Mesendoderm (in vitro differentiated cells): ENCODE measurements at regions not wholly inside any gene's neighbourhood (a gene's known extent, or its start where the extent isn't known, plus 50 kb on each side); places are given as distances from the start of the nearest gene placed in this dataset.

ENCODE experiments used
- DNase-seq: peaks from one replicate; pipeline ENCODE4 v3.0.0; 2013
- H2AK5ac ChIP-seq: 2 replicates; pipeline ENCODE4 v1.6.1; 2013; ENCODE audit warnings: low read length, inconsistent platforms
- H2BK120ac ChIP-seq: 2 replicates; pipeline ENCODE4 v1.6.1; 2013; ENCODE audit warnings: low read depth, mild to moderate bottlenecking, low read length, moderate library complexity, mixed read lengths
- H2BK15ac ChIP-seq: replicated peaks from 2 replicates; pipeline ENCODE4 v1.6.1; 2013; ENCODE audit warnings: low read depth, mild to moderate bottlenecking, moderate library complexity
- H2BK5ac ChIP-seq: 2 replicates; pipeline ENCODE4 v1.6.1; 2013; ENCODE audit warnings: low read length, inconsistent platforms
- H3K18ac ChIP-seq: 2 replicates; pipeline ENCODE4 v1.6.1; 2013; ENCODE audit warnings: mild to moderate bottlenecking, low read length, mixed read lengths
- H3K23ac ChIP-seq: one replicate; pipeline ENCODE4 v1.6.1; 2013; ENCODE audit warnings: low read length
- H3K27ac ChIP-seq: 2 replicates; pipeline ENCODE4 v1.5.1; 2013; ENCODE audit warnings: low read depth, mild to moderate bottlenecking, inconsistent platforms, low read length, moderate library complexity
- H3K27me3 ChIP-seq: 2 replicates; pipeline ENCODE4 v1.6.1; 2013; ENCODE audit warnings: low read length, control low read depth, mild to moderate bottlenecking, inconsistent platforms; ENCODE audit not compliant: insufficient read depth, poor library complexity
- H3K36me3 ChIP-seq: 2 replicates; pipeline ENCODE4 v1.6.1; 2013; ENCODE audit warnings: low read length, inconsistent platforms; ENCODE audit not compliant: control insufficient read depth, insufficient read depth
- H3K4ac ChIP-seq: one replicate; pipeline ENCODE4 v1.6.1; 2013; ENCODE audit warnings: low read depth, mild to moderate bottlenecking, low read length, moderate library complexity
- H3K4me1 ChIP-seq: 2 replicates; pipeline ENCODE4 v1.6.1; 2013; ENCODE audit warnings: low read depth, low read length, inconsistent platforms; ENCODE audit not compliant: control insufficient read depth
- H3K4me2 ChIP-seq: 2 replicates; pipeline ENCODE4 v1.6.1; 2013; ENCODE audit warnings: low read length
- H3K4me3 ChIP-seq: 2 replicates; pipeline ENCODE4 v1.5.1; 2013; ENCODE audit warnings: mild to moderate bottlenecking, low read length
- H3K56ac ChIP-seq: one replicate; pipeline ENCODE4 v1.6.1; 2013; ENCODE audit warnings: low read length
- H3K79me1 ChIP-seq: 2 replicates; pipeline ENCODE4 v1.6.1; 2013; ENCODE audit warnings: low read length, inconsistent platforms
- H3K79me2 ChIP-seq: 2 replicates; pipeline ENCODE4 v1.6.1; 2013; ENCODE audit warnings: mild to moderate bottlenecking, low read length; ENCODE audit not compliant: control insufficient read depth, insufficient read depth
- H3K9ac ChIP-seq: 2 replicates; pipeline ENCODE4 v1.6.1; 2013; ENCODE audit warnings: low read length, inconsistent platforms
- H4K5ac ChIP-seq: one replicate; pipeline ENCODE4 v1.6.1; 2013; ENCODE audit warnings: low read length
- H4K8ac ChIP-seq: one replicate; pipeline ENCODE4 v1.6.1; 2013; ENCODE audit warnings: low read depth, mild to moderate bottlenecking, control low read depth, low read length, moderate library complexity
- WGBS: extraction: QIAGEN DNeasy Blood & Tissue Kit; methylation state at CpG from one replicate; pipeline ENCODE4 v1.1.7; 2013; ENCODE audit warnings: low lambda C conversion rate, missing lambda C conversion rate; ENCODE audit not compliant: insufficient coverage; ENCODE audit errors: extremely low coverage; 5-methylcytosine and 5-hydroxymethylcytosine counted together

- Histone ChIP-seq H3K79me2 (no peaks in the 10 kb centered on the region), H3K4me2 (no peak overlapping the region), H2BK120ac (no peak overlapping the region), H3K9ac (no peak overlapping the region), H4K5ac (no peak overlapping the region), H3K23ac (no peak overlapping the region), H2BK5ac (no peak overlapping the region), H2AK5ac (no peak overlapping the region), H3K36me3 (no peaks in the 10 kb centered on the region), H4K8ac (no peak overlapping the region), H3K27me3 (no peaks in the 10 kb centered on the region), H3K27ac (no peak overlapping the region), H3K18ac (no peak overlapping the region), H3K4ac (no peak overlapping the region), H3K4me1 (no peaks in the 10 kb centered on the region), H3K4me3 (no peak overlapping the region), H3K79me1 (no peaks in the 10 kb centered on the region), H2BK15ac (no peak overlapping the region), H3K56ac (no peak overlapping the region)
- no CpG with 5 or more reads among the region's 10 CpGs for WGBS
- DNase-seq: no peak
Observed at GRCh38 chr2:7625392-7626138, 708.4 kb downstream of the RNF144A start.

GRCh38 chr2:7626139-7626537 is 708.9 kb downstream of the RNF144A start:
- Histone ChIP-seq H2BK15ac (no peak overlapping the region), H3K4me1 (no peaks in the 10 kb centered on the region), H3K9ac (no peak overlapping the region), H3K4me3 (no peak overlapping the region), H3K27ac (no peak overlapping the region), H3K18ac (no peak overlapping the region), H3K79me1 (no peaks in the 10 kb centered on the region), H3K36me3 (no peaks in the 10 kb centered on the region), H3K79me2 (no peaks in the 10 kb centered on the region), H3K56ac (no peak overlapping the region), H2BK120ac (no peak overlapping the region), H2BK5ac (no peak overlapping the region), H3K4me2 (no peak overlapping the region), H4K5ac (no peak overlapping the region), H4K8ac (no peak overlapping the region), H3K27me3 (no peaks in the 10 kb centered on the region), H3K23ac (no peak overlapping the region), H3K4ac (no peak overlapping the region), H2AK5ac (no peak overlapping the region)
- DNase-seq: no peak
- no CpG with 5 or more reads among the region's 6 CpGs for WGBS

GRCh38 chr2:7627583-7627982 is 710.4 kb downstream of the RNF144A start:
- Histone ChIP-seq H3K27ac (no peak overlapping the region), H3K27me3 (no peaks in the 10 kb centered on the region), H2BK5ac (no peak overlapping the region), H3K79me1 (no peaks in the 10 kb centered on the region), H3K18ac (no peak overlapping the region), H3K56ac (no peak overlapping the region), H3K4me2 (no peak overlapping the region), H3K4me3 (no peak overlapping the region), H4K8ac (no peak overlapping the region), H2BK15ac (no peak overlapping the region), H4K5ac (no peak overlapping the region), H3K9ac (no peak overlapping the region), H3K4me1 (no peaks in the 10 kb centered on the region), H3K79me2 (no peaks in the 10 kb centered on the region), H2AK5ac (no peak overlapping the region), H2BK120ac (no peak overlapping the region), H3K36me3 (no peaks in the 10 kb centered on the region), H3K4ac (no peak overlapping the region), H3K23ac (no peak overlapping the region)
- WGBS: no CpG with 5 or more reads among the region's 3 CpGs
- DNase-seq: no peak

GRCh38 chr2:7632420-7632819 is 715.2 kb downstream of the RNF144A start:
- Histone ChIP-seq H4K8ac (no peak overlapping the region), H2AK5ac (no peak overlapping the region), H4K5ac (no peak overlapping the region), H3K79me1 (no peaks in the 10 kb centered on the region), H3K23ac (no peak overlapping the region), H2BK5ac (no peak overlapping the region), H3K4me1 (no peaks in the 10 kb centered on the region), H3K4me2 (no peak overlapping the region), H3K4ac (no peak overlapping the region), H3K18ac (no peak overlapping the region), H3K36me3 (no peaks in the 10 kb centered on the region), H3K9ac (no peak overlapping the region), H3K27ac (no peak overlapping the region), H3K4me3 (no peak overlapping the region), H2BK15ac (no peak overlapping the region), H3K27me3 (no peaks in the 10 kb centered on the region), H3K56ac (no peak overlapping the region), H2BK120ac (no peak overlapping the region), H3K79me2 (no peaks in the 10 kb centered on the region)
- WGBS: no CpG with 5 or more reads among the region's 4 CpGs
- DNase-seq: no peak

GRCh38 chr2:7633566-7634153 is 716.4 kb downstream of the RNF144A start:
- Histone ChIP-seq H2BK5ac (no peak overlapping the region), H3K27me3 (no peaks in the 10 kb centered on the region), H3K4ac (no peak overlapping the region), H3K79me1 (no peaks in the 10 kb centered on the region), H3K36me3 (no peaks in the 10 kb centered on the region), H2AK5ac (no peak overlapping the region), H3K56ac (no peak overlapping the region), H3K18ac (no peak overlapping the region), H3K23ac (no peak overlapping the region), H3K4me2 (no peak overlapping the region), H3K27ac (no peak overlapping the region), H3K4me3 (no peak overlapping the region), H2BK15ac (no peak overlapping the region), H4K5ac (no peak overlapping the region), H4K8ac (no peak overlapping the region), H3K9ac (no peak overlapping the region), H3K79me2 (no peaks in the 10 kb centered on the region), H3K4me1 (no peaks in the 10 kb centered on the region), H2BK120ac (no peak overlapping the region)
- no peak for DNase-seq
- WGBS: no CpG with 5 or more reads among the region's 7 CpGs

GRCh38 chr2:7634409-7634808 is 717.2 kb downstream of the RNF144A start:
- no peak overlapping the region for H3K4me3 ChIP-seq
- no peak for DNase-seq
- H3K56ac ChIP-seq: no peak overlapping the region
- H4K8ac ChIP-seq: no peak overlapping the region
- no CpG with 5 or more reads among the region's 7 CpGs for WGBS
- no peak overlapping the region for H2BK15ac ChIP-seq
- H2BK5ac ChIP-seq: no peak overlapping the region
- H3K27ac ChIP-seq: no peak overlapping the region
- H2AK5ac ChIP-seq: no peak overlapping the region
- no peaks in the 10 kb centered on the region for H3K79me1 ChIP-seq
- no peak overlapping the region for H3K4ac ChIP-seq
- no peaks in the 10 kb centered on the region for H3K79me2 ChIP-seq
- no peak overlapping the region for H3K9ac ChIP-seq
- no peak overlapping the region for H3K4me2 ChIP-seq
- H3K27me3 ChIP-seq: no peaks in the 10 kb centered on the region
- no peaks in the 10 kb centered on the region for H3K36me3 ChIP-seq
- no peak overlapping the region for H3K23ac ChIP-seq
- H4K5ac ChIP-seq: no peak overlapping the region
- H2BK120ac ChIP-seq: no peak overlapping the region
- no peaks in the 10 kb centered on the region for H3K4me1 ChIP-seq
- no peak overlapping the region for H3K18ac ChIP-seq
